Right lobe of liver (tissue), 6 donors: ENCODE measurements at regions not wholly inside any gene's neighbourhood (a gene's known extent, or its start where the extent isn't known, plus 50 kb on each side); places are given as distances from the start of the nearest gene placed in this dataset.

Experiments used
- ATAC-seq, 4 donors: fragments of 200-7000 bp; cut with Tn5 transposase; one replicate each; pipeline ENCODE4 v1.9.1; 2020; ENCODE audit warnings: mild to moderate bottlenecking in 4 of 4, moderate library complexity in 4 of 4
- DNase-seq, 3 donors: peaks; one replicate each; pipeline ENCODE4 v3.0.0-alpha.2; 2020
- H3K27ac ChIP-seq, 3 donors: fragments of 200-600 bp; one replicate each; pipeline ENCODE4 v1.8.0; 2022
- H3K27me3 ChIP-seq, 2 donors: fragments of 200-600 bp; one replicate each; pipeline ENCODE4 v1.8.0; 2022
- H3K36me3 ChIP-seq, 4 donors: fragments of 200-600 bp; sonication (generic) in 1 of 4; one replicate each; pipeline versions ENCODE4 v1.5.1 to v1.8.0; 2017 to 2022; ENCODE audit warnings: control low read depth in 1 of 4
- H3K4me1 ChIP-seq, 4 donors: fragments of 200-600 bp; sonication (generic) in 1 of 4; one replicate each; pipeline versions ENCODE4 v1.5.1 to v1.8.0; 2017 to 2022; ENCODE audit warnings: control low read depth in 1 of 4
- H3K4me3 ChIP-seq, 3 donors: fragments of 200-600 bp; one replicate each; pipeline ENCODE4 v1.8.0; 2022
- H3K9me3 ChIP-seq, 4 donors: fragments of 200-600 bp; sonication (generic) in 1 of 4; one replicate each; pipeline versions ENCODE4 v1.5.1 to v1.8.0; 2017 to 2022; ENCODE audit warnings: control low read depth in 1 of 4
- CTCF ChIP-seq, 4 donors: fragments of 200-600 bp in 3 of 4; fragments of 450-650 bp in 1 of 4; IDR thresholded peaks; one replicate each; pipeline versions ENCODE4 v1.5.1 to v1.8.0; 2016 to 2022; ENCODE audit warnings: antibody characterized with exemption in 4 of 4, mild to moderate bottlenecking in 2 of 4
- POLR2A ChIP-seq: fragments of 450-650 bp; IDR thresholded peaks from one replicate; pipeline ENCODE4 v1.6.1; 2017; ENCODE audit warnings: antibody characterized with exemption, mild to moderate bottlenecking
- WGBS: methylation state at CpG from one replicate; pipeline ENCODE4 v1.1.6; 2018; ENCODE audit warnings: low coverage, low lambda C conversion rate; ENCODE audit not compliant: insufficient coverage; ENCODE audit errors: missing lambda C conversion rate; 5-methylcytosine and 5-hydroxymethylcytosine counted together
- intact Hi-C, 2 donors: fragments of 100-400 bp; cut with DNase I; formaldehyde crosslinking; loops; one replicate each; pipeline versions ENCODE4 v1.11.2 to v1.14.1; 2022
- donor health status: DM: no; HTN: yes; CAD: no.
- donor health status: DM: no; HTN: no; CAD: no.
- donor health status: DM: no; HTN: no; CAD: no.
- donor health status: DM: no; HTN: yes; CAD: no.
- donor health status: DM: no; HTN: yes; CAD: no.

GRCh38 chr6:48766349-48766748, 655.4 kb upstream of the PTCHD4 start:
- WGBS = 29% methylated on average over 3 of the region's 3 CpGs
- Histone ChIP-seq H3K4me3 (no peak overlapping the region), H3K36me3 (no peaks in the 10 kb centered on the region), H3K27me3 (no peaks in the 10 kb centered on the region), H3K27ac (no peak overlapping the region), H3K9me3 (no peaks in the 10 kb centered on the region), H3K4me1 (no peaks in the 10 kb centered on the region)
- DNase-seq (no peak), ATAC-seq (no peak)
- intact Hi-C loops = no loop called here
- TF ChIP-seq POLR2A (no peak), CTCF (IDR thresholded peaks at IDR 0.05) (no peak)

GRCh38 chr6:48765352-48765961, 654.5 kb upstream of the PTCHD4 start:
- 4% methylated on average over 7 of the region's 7 CpGs for WGBS
- H3K36me3 ChIP-seq = no peaks in the 10 kb centered on the region
- intact Hi-C loops = no loop called here
- ATAC-seq = peak; percentile 57 to 70 (median 64)
- DNase-seq = no peak
- H3K27me3 ChIP-seq = no peaks in the 10 kb centered on the region
- peak in 3 of 4 donors; percentile 35 to 47 (median 36) for TF ChIP-seq CTCF (IDR thresholded peaks at IDR 0.05)
- TF ChIP-seq POLR2A = no peak
- H3K9me3 ChIP-seq = no peaks in the 10 kb centered on the region
- H3K4me3 ChIP-seq = no peak overlapping the region
- H3K4me1 ChIP-seq = no peaks in the 10 kb centered on the region
- H3K27ac ChIP-seq = no peak overlapping the region

GRCh38 chr6:48764286-48765044, 653.5 kb upstream of the PTCHD4 start:
- ATAC-seq (peak in 2 of 4 donors; percentile 33 to 51), DNase-seq (no peak)
- Histone ChIP-seq H3K27ac (no peak overlapping the region), H3K4me3 (no peak overlapping the region), H3K9me3 (no peaks in the 10 kb centered on the region), H3K4me1 (no peaks in the 10 kb centered on the region), H3K27me3 (no peaks in the 10 kb centered on the region), H3K36me3 (no peaks in the 10 kb centered on the region)
- WGBS = 38% methylated on average over 6 of the region's 6 CpGs
- intact Hi-C loops = no loop called here
- TF ChIP-seq POLR2A (no peak), CTCF (IDR thresholded peaks at IDR 0.05) (no peak)

- no peaks in the 10 kb centered on the region for H3K4me1 ChIP-seq
- H3K9me3 ChIP-seq = no peaks in the 10 kb centered on the region
- no peak for DNase-seq
- intact Hi-C loops = no loop called here
- no peak for ATAC-seq
- H3K4me3 ChIP-seq = no peak overlapping the region
- WGBS = 31% methylated on average over 1 of the region's 1 CpG
- no peaks in the 10 kb centered on the region for H3K36me3 ChIP-seq
- H3K27ac ChIP-seq = no peak overlapping the region
- TF ChIP-seq CTCF (IDR thresholded peaks at IDR 0.05) (no peak), POLR2A (no peak)
- no peaks in the 10 kb centered on the region for H3K27me3 ChIP-seq
Measured at GRCh38 chr6:48757661-48758060, 646.7 kb upstream of the PTCHD4 start.
